ENCODE measurements at regions not wholly inside any gene's neighbourhood (a gene's known extent, or its start where the extent isn't known, plus 50 kb on each side); places are given as distances from the start of the nearest gene placed in this dataset.
"Not testable (repeated sequence)": the region's sequence is repeated elsewhere in the genome, so short reads cannot be mapped to it uniquely, and the experiment has no call there.

- no peak for DNase-seq
These were observed 152.7 kb upstream of the EEA1 start for GRCh38 chr12:93081810-93082165.

GRCh38 chr12:93085383-93086287 is 156.5 kb upstream of the EEA1 start:
- DNase-seq, result no peak

GRCh38 chr12:93086288-93086727 is 157.2 kb upstream of the EEA1 start:
- DNase-seq, result no peak

- no peak for DNase-seq
These were observed 158.9 kb upstream of the EEA1 start for GRCh38 chr12:93087840-93088610.

GRCh38 chr12:93089805-93090569 is 160.9 kb upstream of the EEA1 start:
- DNase-seq, result no peak

GRCh38 chr12:93090731-93091172 is 161.7 kb upstream of the EEA1 start:
- DNase-seq, result no peak

- no peak for DNase-seq
These were observed 163.0 kb upstream of the EEA1 start for GRCh38 chr12:93091886-93092648.

- DNase-seq, result no peak
These were observed 163.5 kb upstream of the EEA1 start for GRCh38 chr12:93092649-93092945.

GRCh38 chr12:93093243-93093642 is 164.1 kb upstream of the EEA1 start:
- DNase-seq, result no peak

- DNase-seq, result not testable (repeated sequence)
These were observed 165.1 kb upstream of the EEA1 start for GRCh38 chr12:93094222-93094621.

GRCh38 chr12:93094988-93095737 is 166.1 kb upstream of the EEA1 start:
- DNase-seq, result no peak

- DNase-seq, result no peak
These were observed 168.3 kb upstream of the EEA1 start for GRCh38 chr12:93097417-93097816.

- no peak for DNase-seq
These were observed 169.0 kb upstream of the EEA1 start for GRCh38 chr12:93098077-93098476.

- no peak for DNase-seq
These were observed 170.7 kb upstream of the EEA1 start for GRCh38 chr12:93099792-93100191.

- DNase-seq, result no peak
These were observed 171.5 kb upstream of the EEA1 start for GRCh38 chr12:93100610-93101009.

GRCh38 chr12:93101367-93101766 is 172.3 kb upstream of the EEA1 start:
- no peak for DNase-seq

GRCh38 chr12:93102312-93102711 is 173.2 kb upstream of the EEA1 start:
- no peak for DNase-seq

GRCh38 chr12:93102744-93103143 is 173.6 kb upstream of the EEA1 start:
- no peak for DNase-seq

GRCh38 chr12:93103154-93103553 is 174.1 kb upstream of the EEA1 start:
- DNase-seq, result peak; percentile 54

- DNase-seq, result no peak
These were observed 175.4 kb upstream of the EEA1 start for GRCh38 chr12:93104535-93104934.

- no peak for DNase-seq
These were observed 177.8 kb upstream of the EEA1 start for GRCh38 chr12:93106910-93107309.

Data from right hindlimb (tissue), 1 donor.